H1 (cell line): ENCODE measurements at regions not wholly inside any gene's neighbourhood (a gene's known extent, or its start where the extent isn't known, plus 50 kb on each side); places are given as distances from the start of the nearest gene placed in this dataset.

Source experiments
- CTCF ChIA-PET: fragments of 300-600 bp; sonication (Branson Sonifier 250); formaldehyde crosslinking; loops from one replicate; lab custom pipeline; 2021; ENCODE audit not compliant: partially characterized antibody; lab: Charles Lee
- POLR2A ChIA-PET: fragments of 300-600 bp; sonication (Branson Sonifier 250); formaldehyde crosslinking; loops from one replicate; lab custom pipeline; 2021; ENCODE audit warnings: inconsistent platforms; ENCODE audit not compliant: partially characterized antibody; lab: Charles Lee
- DNase-seq, 2 experiments: peaks; one replicate each; pipeline versions ENCODE4 v3.0.0 to v3.0.0-alpha.2; 2010 to 2022; ENCODE audit warnings: low spot score in 2 of 2, low read depth in 1 of 2, mixed read lengths in 1 of 2
- FAIRE-seq: peaks from 2 replicates; lab custom pipeline; 2011; peaks lifted over from hg19 to GRCh38; lab: Jason Lieb, UNC
- H2AFZ ChIP-seq: 2 replicates; pipeline ENCODE4 v1.8.1; 2012; ENCODE audit warnings: low read length, inconsistent platforms
- H2AK5ac ChIP-seq: 2 replicates; pipeline ENCODE4 v1.6.1; 2013; ENCODE audit warnings: low read depth, low read length
- H2BK120ac ChIP-seq: replicated peaks from 2 replicates; pipeline ENCODE3; 2013; ENCODE audit warnings: low read depth, low read length, inconsistent platforms
- H2BK12ac ChIP-seq: 2 replicates; pipeline ENCODE4 v1.6.1; 2013; ENCODE audit warnings: low read depth, low read length
- H2BK15ac ChIP-seq: 2 replicates; pipeline ENCODE4 v1.6.1; 2013; ENCODE audit warnings: low read length
- H2BK20ac ChIP-seq: 2 replicates; pipeline ENCODE4 v1.6.1; 2013; ENCODE audit warnings: low read length
- H2BK5ac ChIP-seq: 2 replicates; pipeline ENCODE4 v1.6.1; 2013; ENCODE audit warnings: low read depth, low read length
- H3K14ac ChIP-seq: 2 replicates; pipeline ENCODE4 v1.6.1; 2013; ENCODE audit warnings: inconsistent platforms; ENCODE audit not compliant: insufficient read length
- H3K18ac ChIP-seq: 2 replicates; pipeline ENCODE4 v1.6.1; 2013; ENCODE audit warnings: low read length; ENCODE audit errors: extremely low read depth
- H3K23ac ChIP-seq: 2 replicates; pipeline ENCODE4 v1.6.1; 2013; ENCODE audit warnings: inconsistent platforms; ENCODE audit not compliant: insufficient read length
- H3K23me2 ChIP-seq: 2 replicates; pipeline ENCODE4 v1.6.1; 2013; ENCODE audit warnings: low read depth, low read length
- H3K27ac ChIP-seq: 2 replicates; pipeline ENCODE4 v1.6.1; 2011; ENCODE audit warnings: low read depth, low read length, inconsistent platforms
- H3K27me3 ChIP-seq, 4 experiments: replicated peaks in 1 of 4; 1 replicate in 1 of 4; 2 replicates in 3 of 4; pipeline versions ENCODE4 v1.6.1 to v1.8.1; 2011 to 2013; ENCODE audit warnings: low read length in 3 of 4, mild to moderate bottlenecking in 3 of 4, inconsistent platforms in 2 of 4, mixed read lengths in 2 of 4, moderate library complexity in 1 of 4; ENCODE audit not compliant: control insufficient read depth in 3 of 4, insufficient read depth in 3 of 4; ENCODE audit errors: extremely low read depth in 1 of 4
- H3K36me3 ChIP-seq, 4 experiments: 2 replicates each; pipeline versions ENCODE4 v1.6.1 to v1.8.1; 2011 to 2013; ENCODE audit warnings: mild to moderate bottlenecking in 4 of 4, low read length in 3 of 4, moderate library complexity in 2 of 4, control low read depth in 1 of 4, inconsistent platforms in 1 of 4; ENCODE audit not compliant: insufficient read depth in 4 of 4, control insufficient read depth in 2 of 4
- H3K4ac ChIP-seq: replicated peaks from 2 replicates; pipeline ENCODE3; 2013; ENCODE audit warnings: low read length, low read depth, mixed read lengths, inconsistent platforms; ENCODE audit not compliant: insufficient read length
- H3K4me1 ChIP-seq, 4 experiments: replicated peaks in 1 of 4; 1 replicate in 1 of 4; 2 replicates in 3 of 4; pipeline versions ENCODE4 v1.6.1 to v1.8.1; 2011 to 2013; ENCODE audit warnings: low read length in 3 of 4, inconsistent platforms in 2 of 4, mixed read lengths in 1 of 4; ENCODE audit not compliant: insufficient read depth in 4 of 4, control insufficient read depth in 3 of 4
- H3K4me2 ChIP-seq, 2 experiments: 2 replicates each; pipeline versions ENCODE4 v1.6.1 to v1.8.1; 2011 to 2013; ENCODE audit warnings: low read depth in 2 of 2, low read length in 2 of 2, control low read depth in 1 of 2, inconsistent platforms in 1 of 2, mild to moderate bottlenecking in 1 of 2; ENCODE audit not compliant: insufficient read depth in 1 of 2
- H3K4me3 ChIP-seq, 4 experiments: fragments of 200-600, 300-600 bp in 1 of 4; sonication (generic), shearing (Covaris generic), sonication (Bioruptor Twin) in 1 of 4; 2 replicates each; pipeline versions ENCODE4 v1.5.1 to v1.8.1; 2011 to 2016; ENCODE audit warnings: low read length in 4 of 4, low read depth in 3 of 4, control low read depth in 2 of 4, inconsistent platforms in 2 of 4, mild to moderate bottlenecking in 2 of 4, mixed read lengths in 1 of 4, moderate library complexity in 1 of 4; ENCODE audit not compliant: insufficient read depth in 2 of 4; ENCODE audit errors: extremely low read depth in 1 of 4
- H3K56ac ChIP-seq: replicated peaks from 2 replicates; pipeline ENCODE3; 2013; ENCODE audit warnings: low read depth, mild to moderate bottlenecking, mixed read lengths, low read length, inconsistent platforms; ENCODE audit not compliant: insufficient read length
- H3K79me1 ChIP-seq: 2 replicates; pipeline ENCODE4 v1.6.1; 2013; ENCODE audit warnings: low read depth, low read length, control low read depth
- H3K79me2 ChIP-seq, 2 experiments: 2 replicates each; pipeline versions ENCODE4 v1.6.1 to v1.8.1; 2012 to 2013; ENCODE audit warnings: low read length in 2 of 2, mild to moderate bottlenecking in 2 of 2, inconsistent platforms in 1 of 2; ENCODE audit not compliant: insufficient read depth in 2 of 2, control insufficient read depth in 1 of 2
- H3K9ac ChIP-seq, 4 experiments: replicated peaks in 1 of 4; 1 replicate in 1 of 4; 2 replicates in 3 of 4; pipeline versions ENCODE4 v1.6.1 to v1.8.1; 2011 to 2013; ENCODE audit warnings: low read depth in 3 of 4, low read length in 3 of 4, control low read depth in 2 of 4, mild to moderate bottlenecking in 2 of 4, moderate library complexity in 2 of 4, inconsistent platforms in 1 of 4; ENCODE audit errors: extremely low read depth in 1 of 4
- H3K9me3 ChIP-seq, 2 experiments: 2 replicates each; pipeline versions ENCODE4 v1.6.1 to v1.8.1; 2012 to 2013; ENCODE audit warnings: mild to moderate bottlenecking in 2 of 2, moderate library complexity in 2 of 2, control low read depth in 1 of 2, inconsistent platforms in 1 of 2, low read depth in 1 of 2, low read length in 1 of 2, mixed read lengths in 1 of 2; ENCODE audit not compliant: insufficient read depth in 2 of 2
- H4K20me1 ChIP-seq, 2 experiments: replicated peaks in 1 of 2; 2 replicates each; pipeline versions ENCODE3 to v1.8.1; 2011 to 2013; ENCODE audit warnings: inconsistent platforms in 2 of 2, low read length in 2 of 2, mild to moderate bottlenecking in 1 of 2; ENCODE audit not compliant: insufficient read depth in 2 of 2, control insufficient read depth in 1 of 2
- H4K5ac ChIP-seq: 2 replicates; pipeline ENCODE4 v1.6.1; 2013; ENCODE audit warnings: low read length, low read depth, mixed read lengths, inconsistent platforms; ENCODE audit not compliant: insufficient read length
- H4K8ac ChIP-seq: 2 replicates; pipeline ENCODE4 v1.8.0; 2013; ENCODE audit warnings: mild to moderate bottlenecking, moderate library complexity, low read length, inconsistent platforms; ENCODE audit not compliant: insufficient read depth; ENCODE audit errors: extremely low read depth
- H4K91ac ChIP-seq: replicated peaks from 2 replicates; pipeline ENCODE3; 2013; ENCODE audit warnings: low read length, mixed read lengths, inconsistent platforms; ENCODE audit not compliant: insufficient read length
- ATF3 ChIP-seq: IDR thresholded peaks from 2 replicates; pipeline ENCODE4 v1.6.1; 2011; ENCODE audit warnings: low read depth, mild to moderate bottlenecking, low read length; ENCODE audit not compliant: insufficient read depth
- BACH1 ChIP-seq: IDR thresholded peaks from 2 replicates; pipeline ENCODE4 v1.6.1; 2012; ENCODE audit warnings: low read length, improper control_type of control experiment
- BCL11A ChIP-seq, 2 experiments: IDR thresholded peaks; one replicate each; pipeline ENCODE4 v1.6.1; 2011; ENCODE audit warnings: low read depth in 2 of 2, low read length in 2 of 2, mild to moderate bottlenecking in 2 of 2
- E2F6 ChIP-seq: IDR thresholded peaks from 2 replicates; pipeline ENCODE4 v1.6.1; 2012; ENCODE audit warnings: inconsistent platforms
- EGR1 ChIP-seq: IDR thresholded peaks from 2 replicates; pipeline ENCODE4 v1.6.1; 2011; ENCODE audit warnings: low read depth, low read length, borderline replicate concordance
- JUND ChIP-seq: IDR thresholded peaks from 2 replicates; pipeline ENCODE4 v1.6.1; 2011; ENCODE audit warnings: mild to moderate bottlenecking, improper control_type of control experiment, low read length
- KDM1A ChIP-seq: fragments of 200-600, 300-600 bp; sonication (generic); IDR thresholded peaks from 2 replicates; pipeline ENCODE4 v1.7.1; 2016; ENCODE audit warnings: mild to moderate bottlenecking, low read length, borderline replicate concordance
- KDM4A ChIP-seq: IDR thresholded peaks from one replicate; pipeline ENCODE4 v1.7.1; 2012; ENCODE audit warnings: low read depth, mild to moderate bottlenecking, moderate library complexity, low read length, inconsistent platforms; ENCODE audit not compliant: severe bottlenecking
- NRF1 ChIP-seq: IDR thresholded peaks from 2 replicates; pipeline ENCODE4 v1.6.1; 2011; ENCODE audit warnings: mild to moderate bottlenecking, low read depth, low read length, improper control_type of control experiment
- RAD21 ChIP-seq, 2 experiments: IDR thresholded peaks in 1 of 2; conservative IDR thresholded peaks in 1 of 2; 2 replicates each; pipeline ENCODE4 v1.6.1; 2011; ENCODE audit warnings: low read depth in 2 of 2, low read length in 2 of 2, improper control_type of control experiment in 1 of 2, inconsistent platforms in 1 of 2, mild to moderate bottlenecking in 1 of 2, moderate library complexity in 1 of 2
- RXRA ChIP-seq: IDR thresholded peaks from 2 replicates; pipeline ENCODE4 v1.6.1; 2011; ENCODE audit warnings: low read depth, mild to moderate bottlenecking, low read length, moderate library complexity; ENCODE audit not compliant: insufficient read depth
- SP2 ChIP-seq: IDR thresholded peaks from 2 replicates; pipeline ENCODE4 v1.6.1; 2012; ENCODE audit warnings: mild to moderate bottlenecking, low read length, inconsistent platforms
- SP4 ChIP-seq: IDR thresholded peaks from 2 replicates; pipeline ENCODE4 v1.6.1; 2012; ENCODE audit warnings: low read length, inconsistent platforms
- TBP ChIP-seq: IDR thresholded peaks from 2 replicates; pipeline ENCODE4 v1.6.1; 2011; ENCODE audit warnings: low read depth, low read length, improper control_type of control experiment
- WGBS, 2 experiments: shearing (Covaris generic) in 1 of 2; methylation state at CpG; one replicate each; pipeline versions ENCODE4 v1.1.6 to v1.1.7; 2013 to 2015; ENCODE audit warnings: low lambda C conversion rate in 2 of 2, mixed read lengths in 2 of 2, inconsistent platforms in 1 of 2, low coverage in 1 of 2, missing lambda C conversion rate in 1 of 2; ENCODE audit not compliant: insufficient replicate concordance in 2 of 2, insufficient coverage in 1 of 2, insufficient read length in 1 of 2; ENCODE audit errors: extremely low coverage in 1 of 2, missing lambda C conversion rate in 1 of 2; 5-methylcytosine and 5-hydroxymethylcytosine counted together

- Histone ChIP-seq H3K9me3 (no peaks in the 10 kb centered on the region), H3K9ac (no peak overlapping the region), H2BK12ac (no peak overlapping the region), H2BK15ac (no peak overlapping the region), H3K18ac (no peak overlapping the region), H3K79me1 (no peaks in the 10 kb centered on the region), H3K79me2 (no peaks in the 10 kb centered on the region), H3K36me3 (no peaks in the 10 kb centered on the region), H3K14ac (no peak overlapping the region), H3K4me3 (no peak overlapping the region), H3K4me1 (no peaks in the 10 kb centered on the region), H4K91ac (no peak overlapping the region), H2AFZ (no peak overlapping the region), H3K27me3 (no peaks in the 10 kb centered on the region), H2AK5ac (no peak overlapping the region), H4K20me1 (no peaks in the 10 kb centered on the region), H2BK20ac (no peak overlapping the region), H4K5ac (no peak overlapping the region), H3K4ac (no peak overlapping the region), H2BK5ac (no peak overlapping the region), H3K23ac (no peak overlapping the region), H3K23me2 (no peaks in the 10 kb centered on the region), H3K27ac (no peak overlapping the region), H2BK120ac (no peak overlapping the region), H3K56ac (no peak overlapping the region), H3K4me2 (no peak overlapping the region), H4K8ac (no peak overlapping the region)
- FAIRE-seq, result no peak
- CTCF ChIA-PET, result no interaction called here
- DNase-seq, result no peak
- POLR2A ChIA-PET, result no interaction called here
- WGBS, 2 experiments, result 95% methylated on average over 4 of the region's 4 CpGs; no CpG with 5 or more reads in 1 of the 2 experiments
- TF ChIP-seq RXRA, result no peak
- no peak for TF ChIP-seq JUND
- no peak for TF ChIP-seq SP2
- no peak for TF ChIP-seq E2F6
- TF ChIP-seq NRF1, result no peak
- TF ChIP-seq EGR1, result no peak
- TF ChIP-seq BACH1, result no peak
- TF ChIP-seq SP4, result no peak
- TF ChIP-seq KDM1A, result no peak
- no peak for TF ChIP-seq BCL11A (IDR thresholded peaks at IDR 0.05; ENCODE audit: low read depth in 2 of 2, low read length in 2 of 2)
- no peak for TF ChIP-seq TBP
- no peak for TF ChIP-seq KDM4A
- TF ChIP-seq RAD21 (IDR thresholded peaks at IDR 0.05 in 1 of 2, conservative IDR thresholded peaks at IDR 0.05 in 1 of 2; ENCODE audit: low read depth in 2 of 2, low read length in 2 of 2), result no peak
- no peak for TF ChIP-seq ATF3
Observed at GRCh38 chr14:55516776-55517175, 63.2 kb upstream of the KTN1 start.
